SK-N-SH (cell line): ENCODE measurements at regions not wholly inside any gene's neighbourhood (a gene's known extent, or its start where the extent isn't known, plus 50 kb on each side); places are given as distances from the start of the nearest gene placed in this dataset.

Experiments
- EP300 ChIP-seq, 2 experiments: IDR thresholded peaks; 2 replicates each; pipeline versions ENCODE4 v1.4.0 to v1.6.1; 2012; ENCODE audit warnings: borderline replicate concordance in 1 of 2, low read depth in 1 of 2, low read length in 1 of 2
- FOXM1 ChIP-seq: IDR thresholded peaks from 2 replicates; pipeline ENCODE4 v1.4.0; 2012; ENCODE audit warnings: low read depth, mild to moderate bottlenecking
- GABPA ChIP-seq: IDR thresholded peaks from 2 replicates; pipeline ENCODE4 v1.4.0; 2012; ENCODE audit warnings: low read depth, mild to moderate bottlenecking
- MXI1 ChIP-seq: IDR thresholded peaks from 2 replicates; pipeline ENCODE4 v1.6.1; 2012; ENCODE audit warnings: mild to moderate bottlenecking, low read depth, low read length, improper control_type of control experiment
- POLR2AphosphoS5 ChIP-seq: IDR thresholded peaks from 2 replicates; pipeline ENCODE4 v1.6.1; 2012; ENCODE audit warnings: low read depth, low read length
- RAD21 ChIP-seq: IDR thresholded peaks from 2 replicates; pipeline ENCODE4 v1.6.1; 2012; ENCODE audit warnings: mild to moderate bottlenecking, low read length
- RCOR1 ChIP-seq: fragments of 150-350 bp; IDR thresholded peaks from 2 replicates; pipeline ENCODE4 v1.6.1; 2017; ENCODE audit warnings: antibody characterized with exemption, low read length
- TAF1 ChIP-seq: IDR thresholded peaks from 2 replicates; pipeline ENCODE4 v1.6.1; 2012; ENCODE audit warnings: low read depth, mild to moderate bottlenecking, low read length, moderate library complexity, borderline replicate concordance
- YY1 ChIP-seq: IDR thresholded peaks from 2 replicates; pipeline ENCODE4 v1.4.0; 2012; ENCODE audit warnings: low read depth, mild to moderate bottlenecking
- TF ChIP-seq, protein P1 (sequence below): fragments of 200-600 bp; sonication (generic); IDR thresholded peaks from 2 replicates; pipeline ENCODE4 v1.6.1; 2017; ENCODE audit warnings: antibody characterized with exemption, mild to moderate bottlenecking, moderate library complexity
- TF ChIP-seq, protein P2 (sequence below): IDR thresholded peaks from 2 replicates; pipeline ENCODE4 v1.4.0; 2012; ENCODE audit warnings: low read depth, borderline replicate concordance
- TF ChIP-seq, protein P3 (sequence below): IDR thresholded peaks from 2 replicates; pipeline ENCODE4 v1.6.1; 2012; ENCODE audit warnings: mild to moderate bottlenecking, low read depth, low read length, moderate library complexity

DNA sequence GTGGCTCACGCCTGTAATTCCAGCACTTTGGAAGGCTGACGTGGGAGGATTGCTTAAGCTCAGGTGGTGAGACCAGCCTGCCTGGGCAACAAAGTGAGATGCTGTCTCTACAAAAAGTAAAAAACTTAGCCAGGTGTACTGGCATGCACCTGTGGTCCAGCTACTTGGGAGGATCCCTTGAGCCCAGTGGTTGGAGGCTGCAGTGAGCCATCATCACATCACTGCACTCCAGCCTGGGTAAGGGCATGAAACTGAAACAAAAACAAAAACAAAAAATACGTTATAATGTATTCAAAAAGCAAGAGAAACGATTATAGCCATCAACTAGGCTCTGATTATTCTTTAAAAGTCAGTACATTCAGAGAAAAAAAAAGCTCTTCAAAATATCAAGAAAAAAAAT is 62.5 kb downstream of the TCF20 start:
- no peak for TF ChIP-seq YY1
- TF ChIP-seq FOXM1, result no peak
- TF ChIP-seq EP300 (IDR thresholded peaks at IDR 0.05; ENCODE audit: borderline replicate concordance in 1 of 2, low read depth in 1 of 2, low read length in 1 of 2), result no peak
- no peak for TF ChIP-seq TAF1
- no peak for TF ChIP-seq RAD21
- TF ChIP-seq GABPA, result no peak
- TF ChIP-seq, protein P1, sequence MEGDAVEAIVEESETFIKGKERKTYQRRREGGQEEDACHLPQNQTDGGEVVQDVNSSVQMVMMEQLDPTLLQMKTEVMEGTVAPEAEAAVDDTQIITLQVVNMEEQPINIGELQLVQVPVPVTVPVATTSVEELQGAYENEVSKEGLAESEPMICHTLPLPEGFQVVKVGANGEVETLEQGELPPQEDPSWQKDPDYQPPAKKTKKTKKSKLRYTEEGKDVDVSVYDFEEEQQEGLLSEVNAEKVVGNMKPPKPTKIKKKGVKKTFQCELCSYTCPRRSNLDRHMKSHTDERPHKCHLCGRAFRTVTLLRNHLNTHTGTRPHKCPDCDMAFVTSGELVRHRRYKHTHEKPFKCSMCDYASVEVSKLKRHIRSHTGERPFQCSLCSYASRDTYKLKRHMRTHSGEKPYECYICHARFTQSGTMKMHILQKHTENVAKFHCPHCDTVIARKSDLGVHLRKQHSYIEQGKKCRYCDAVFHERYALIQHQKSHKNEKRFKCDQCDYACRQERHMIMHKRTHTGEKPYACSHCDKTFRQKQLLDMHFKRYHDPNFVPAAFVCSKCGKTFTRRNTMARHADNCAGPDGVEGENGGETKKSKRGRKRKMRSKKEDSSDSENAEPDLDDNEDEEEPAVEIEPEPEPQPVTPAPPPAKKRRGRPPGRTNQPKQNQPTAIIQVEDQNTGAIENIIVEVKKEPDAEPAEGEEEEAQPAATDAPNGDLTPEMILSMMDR, result no peak
- TF ChIP-seq, protein P2, sequence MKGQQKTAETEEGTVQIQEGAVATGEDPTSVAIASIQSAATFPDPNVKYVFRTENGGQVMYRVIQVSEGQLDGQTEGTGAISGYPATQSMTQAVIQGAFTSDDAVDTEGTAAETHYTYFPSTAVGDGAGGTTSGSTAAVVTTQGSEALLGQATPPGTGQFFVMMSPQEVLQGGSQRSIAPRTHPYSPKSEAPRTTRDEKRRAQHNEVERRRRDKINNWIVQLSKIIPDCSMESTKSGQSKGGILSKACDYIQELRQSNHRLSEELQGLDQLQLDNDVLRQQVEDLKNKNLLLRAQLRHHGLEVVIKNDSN, result no peak
- TF ChIP-seq, protein P3, sequence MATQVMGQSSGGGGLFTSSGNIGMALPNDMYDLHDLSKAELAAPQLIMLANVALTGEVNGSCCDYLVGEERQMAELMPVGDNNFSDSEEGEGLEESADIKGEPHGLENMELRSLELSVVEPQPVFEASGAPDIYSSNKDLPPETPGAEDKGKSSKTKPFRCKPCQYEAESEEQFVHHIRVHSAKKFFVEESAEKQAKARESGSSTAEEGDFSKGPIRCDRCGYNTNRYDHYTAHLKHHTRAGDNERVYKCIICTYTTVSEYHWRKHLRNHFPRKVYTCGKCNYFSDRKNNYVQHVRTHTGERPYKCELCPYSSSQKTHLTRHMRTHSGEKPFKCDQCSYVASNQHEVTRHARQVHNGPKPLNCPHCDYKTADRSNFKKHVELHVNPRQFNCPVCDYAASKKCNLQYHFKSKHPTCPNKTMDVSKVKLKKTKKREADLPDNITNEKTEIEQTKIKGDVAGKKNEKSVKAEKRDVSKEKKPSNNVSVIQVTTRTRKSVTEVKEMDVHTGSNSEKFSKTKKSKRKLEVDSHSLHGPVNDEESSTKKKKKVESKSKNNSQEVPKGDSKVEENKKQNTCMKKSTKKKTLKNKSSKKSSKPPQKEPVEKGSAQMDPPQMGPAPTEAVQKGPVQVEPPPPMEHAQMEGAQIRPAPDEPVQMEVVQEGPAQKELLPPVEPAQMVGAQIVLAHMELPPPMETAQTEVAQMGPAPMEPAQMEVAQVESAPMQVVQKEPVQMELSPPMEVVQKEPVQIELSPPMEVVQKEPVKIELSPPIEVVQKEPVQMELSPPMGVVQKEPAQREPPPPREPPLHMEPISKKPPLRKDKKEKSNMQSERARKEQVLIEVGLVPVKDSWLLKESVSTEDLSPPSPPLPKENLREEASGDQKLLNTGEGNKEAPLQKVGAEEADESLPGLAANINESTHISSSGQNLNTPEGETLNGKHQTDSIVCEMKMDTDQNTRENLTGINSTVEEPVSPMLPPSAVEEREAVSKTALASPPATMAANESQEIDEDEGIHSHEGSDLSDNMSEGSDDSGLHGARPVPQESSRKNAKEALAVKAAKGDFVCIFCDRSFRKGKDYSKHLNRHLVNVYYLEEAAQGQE, result no peak
- no peak for TF ChIP-seq MXI1
- TF ChIP-seq RCOR1, result no peak
- TF ChIP-seq POLR2AphosphoS5, result no peak
